Activated CD8-positive, alpha-beta memory T cell treated with anti-CD3 and anti-CD28 coated beads for 36 hours (primary cell): ENCODE measurements at regions not wholly inside any gene's neighbourhood (a gene's known extent, or its start where the extent isn't known, plus 50 kb on each side); places are given as distances from the start of the nearest gene placed in this dataset.
"Not testable (repeated sequence)": the region's sequence is repeated elsewhere in the genome, so short reads cannot be mapped to it uniquely, and the experiment has no call there.

ENCODE experiments used
- CTCF ChIA-PET: fragments of 350-600 bp; sonication (Branson Sonifier 250); formaldehyde crosslinking; loops from one replicate; lab custom pipeline; 2021; ENCODE audit warnings: antibody characterized with exemption; lab: Charles Lee
- POLR2A ChIA-PET: fragments of 350-600 bp; sonication (Branson Sonifier 250); formaldehyde crosslinking; loops from one replicate; lab custom pipeline; 2021; ENCODE audit warnings: antibody characterized with exemption; lab: Charles Lee

GRCh38 chrX:80929251-80929650 is 119.6 kb upstream of the BRWD3 start:
- POLR2A ChIA-PET: no interaction called here
- CTCF ChIA-PET: no interaction called here

- ChIA-PET POLR2A (no interaction called here), CTCF (no interaction called here)
These were observed 108.2 kb upstream of the BRWD3 start for GRCh38 chrX:80917919-80918318.

GRCh38 chrX:80912351-80912750 is 102.7 kb upstream of the BRWD3 start:
- CTCF ChIA-PET, POLR2A ChIA-PET: not testable (repeated sequence)

- ChIA-PET CTCF (no interaction called here), POLR2A (no interaction called here)
These were observed 70.2 kb upstream of the BRWD3 start for GRCh38 chrX:80879916-80880315.

- ChIA-PET CTCF (no interaction called here), POLR2A (no interaction called here)
These were observed 69.5 kb upstream of the BRWD3 start for GRCh38 chrX:80879143-80879542.

GRCh38 chrX:80876877-80877276 is 67.2 kb upstream of the BRWD3 start:
- POLR2A ChIA-PET: no interaction called here
- CTCF ChIA-PET: interaction anchor here (0.5 kb wide), 1 partner anchor 332 kb away, joined by 3 read pairs; no protein-coding TSS in a partner anchor
